ENCODE measurements at regions not wholly inside any gene's neighbourhood (a gene's known extent, or its start where the extent isn't known, plus 50 kb on each side); places are given as distances from the start of the nearest gene placed in this dataset.

DNA sequence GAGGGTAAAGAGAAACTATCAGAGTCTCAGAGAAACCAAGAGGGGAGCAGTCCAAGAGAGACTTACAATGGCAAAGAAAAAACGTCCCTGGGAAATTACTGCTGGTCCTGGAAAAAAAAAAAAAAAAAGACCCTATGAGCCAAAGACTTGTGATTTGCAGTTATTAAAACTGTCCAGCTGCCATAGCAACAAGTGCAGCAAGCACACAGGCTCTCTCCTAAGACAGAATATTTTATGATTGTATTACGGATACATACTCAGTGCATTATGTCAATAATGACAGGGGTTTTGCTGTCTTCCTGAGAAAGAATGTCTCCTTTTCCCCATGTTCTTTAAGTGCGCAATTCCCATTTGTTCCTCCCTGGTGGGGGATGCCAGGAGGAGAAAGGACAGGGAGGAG lies 178.5 kb downstream of the GPAM start:
- H3K9me3 Mint-ChIP-seq = no peaks in the 10 kb centered on the region
- no peak overlapping the region for H3K4me3 Mint-ChIP-seq
- H3K27ac Mint-ChIP-seq = no peak overlapping the region
- H3K4me1 Mint-ChIP-seq (ENCODE audit: low read depth) = no peaks in the 10 kb centered on the region
- intact Hi-C loops (cut with micrococcal nuclease) = no loop called here
- no peaks in the 10 kb centered on the region for H3K36me3 Mint-ChIP-seq (ENCODE audit: low read depth)
- DNase-seq (ENCODE audit: low spot score) = no peak
- no peaks in the 10 kb centered on the region for H3K27me3 Mint-ChIP-seq (ENCODE audit: insufficient read depth)

DNA sequence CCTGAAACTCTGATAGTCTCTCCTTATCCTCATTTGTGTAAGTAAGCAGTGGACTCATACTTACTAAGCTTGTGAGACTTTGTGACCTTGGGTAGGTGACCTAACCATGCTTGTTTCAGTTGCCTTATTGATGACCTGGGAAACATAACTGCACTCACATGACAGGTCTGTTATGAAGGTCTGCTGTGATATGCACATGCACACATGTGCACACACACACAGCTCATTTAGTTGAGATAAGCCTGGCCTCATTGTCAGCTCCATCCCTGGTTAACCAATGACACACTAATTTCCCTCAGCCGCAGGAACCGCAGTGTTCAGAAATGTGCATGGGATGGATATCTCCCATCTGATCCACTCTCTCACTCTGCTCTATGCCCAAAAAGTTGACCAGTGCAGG lies 177.2 kb downstream of the GPAM start:
- intact Hi-C loops (cut with micrococcal nuclease) = no loop called here
- Mint-ChIP-seq H3K9me3 (no peaks in the 10 kb centered on the region), H3K27me3 (ENCODE audit: insufficient read depth) (no peaks in the 10 kb centered on the region), H3K4me3 (no peak overlapping the region), H3K27ac (no peak overlapping the region), H3K36me3 (ENCODE audit: low read depth) (no peaks in the 10 kb centered on the region), H3K4me1 (ENCODE audit: low read depth) (no peaks in the 10 kb centered on the region)
- DNase-seq (ENCODE audit: low spot score) = no peak

DNA sequence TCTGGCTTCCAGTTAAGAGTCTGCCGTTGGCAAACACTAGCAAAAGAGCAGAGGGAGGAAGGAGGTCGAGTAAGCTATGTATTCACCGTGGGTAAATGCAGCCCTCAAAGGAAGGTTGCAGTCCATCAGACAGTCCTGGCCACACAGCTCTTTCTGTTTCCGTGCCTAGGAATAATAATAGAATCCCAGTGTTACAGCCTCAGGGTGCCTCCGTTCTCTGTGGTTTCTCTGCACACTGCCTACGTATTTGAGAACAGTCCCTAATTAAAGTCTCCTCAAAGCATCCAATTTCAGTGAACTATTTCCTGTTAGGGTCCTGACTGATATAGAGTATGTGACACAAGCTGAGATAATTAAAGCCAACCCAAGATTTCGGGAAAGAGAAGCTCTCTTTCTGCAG lies 176.7 kb downstream of the GPAM start:
- H3K9me3 Mint-ChIP-seq = no peaks in the 10 kb centered on the region

DNA sequence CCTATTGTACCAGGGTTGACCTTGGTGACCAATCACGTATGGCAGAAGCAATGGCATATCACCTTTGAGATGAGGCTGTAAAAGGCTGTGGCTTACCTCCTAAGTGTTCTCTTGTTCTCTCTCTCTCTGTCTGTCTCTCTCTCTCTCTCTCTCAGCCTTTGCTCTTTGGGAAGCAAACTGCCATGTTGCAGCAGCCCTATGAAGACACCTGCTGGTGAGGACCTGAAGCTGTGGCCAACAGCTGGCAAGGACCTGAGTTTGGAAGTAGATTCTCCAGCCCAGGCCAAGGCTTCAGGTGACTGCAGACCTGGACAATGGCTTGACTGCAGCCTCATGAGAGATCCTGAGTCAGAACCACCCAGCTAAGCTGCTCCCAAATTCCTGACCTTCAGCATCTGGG lies 161.4 kb downstream of the GPAM start:
- intact Hi-C loops (cut with micrococcal nuclease) = no loop called here
- DNase-seq (ENCODE audit: low spot score) = no peak
- Mint-ChIP-seq H3K36me3 (ENCODE audit: low read depth) (no peaks in the 10 kb centered on the region), H3K27me3 (ENCODE audit: insufficient read depth) (no peaks in the 10 kb centered on the region), H3K4me3 (no peak overlapping the region), H3K9me3 (no peaks in the 10 kb centered on the region), H3K27ac (no peak overlapping the region), H3K4me1 (ENCODE audit: low read depth) (no peaks in the 10 kb centered on the region)

More for the DNA sequence above, 176.7 kb downstream of the GPAM start:
- no peaks in the 10 kb centered on the region for H3K36me3 Mint-ChIP-seq (ENCODE audit: low read depth)
- no peak overlapping the region for H3K27ac Mint-ChIP-seq
- peaks cover 3% of the 10 kb centered on the region for H3K27me3 Mint-ChIP-seq (ENCODE audit: insufficient read depth)
- H3K4me3 Mint-ChIP-seq = no peak overlapping the region
- no peak for DNase-seq (ENCODE audit: low spot score)
- intact Hi-C loops (cut with micrococcal nuclease) = no loop called here
- no peaks in the 10 kb centered on the region for H3K4me1 Mint-ChIP-seq (ENCODE audit: low read depth)

DNA sequence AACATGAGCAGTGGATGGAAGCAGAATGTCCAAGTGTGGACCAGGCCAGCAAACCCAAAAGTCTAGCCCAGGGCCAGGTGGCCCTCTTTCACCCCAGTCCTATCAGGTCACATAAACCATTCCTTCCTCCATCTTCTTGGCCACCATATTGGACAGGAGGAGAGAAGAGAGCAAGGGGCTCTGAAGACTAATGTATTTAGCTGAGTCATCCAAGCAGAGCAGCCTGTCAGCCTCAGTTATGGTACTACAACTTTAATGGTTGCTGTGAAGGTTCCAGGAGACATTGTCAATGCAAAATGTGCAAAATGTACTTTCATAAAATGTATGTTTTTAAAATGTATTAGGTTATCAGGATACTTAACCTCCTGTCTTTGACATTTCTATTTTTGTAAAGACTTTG lies 159.5 kb downstream of the GPAM start:
- Mint-ChIP-seq H3K4me1 (ENCODE audit: low read depth) (no peaks in the 10 kb centered on the region), H3K9me3 (peaks cover 2% of the 10 kb centered on the region), H3K27ac (no peak overlapping the region), H3K27me3 (ENCODE audit: insufficient read depth) (no peaks in the 10 kb centered on the region), H3K36me3 (ENCODE audit: low read depth) (no peaks in the 10 kb centered on the region), H3K4me3 (no peak overlapping the region)
- intact Hi-C loops (cut with micrococcal nuclease) = no loop called here
- no peak for DNase-seq (ENCODE audit: low spot score)

DNA sequence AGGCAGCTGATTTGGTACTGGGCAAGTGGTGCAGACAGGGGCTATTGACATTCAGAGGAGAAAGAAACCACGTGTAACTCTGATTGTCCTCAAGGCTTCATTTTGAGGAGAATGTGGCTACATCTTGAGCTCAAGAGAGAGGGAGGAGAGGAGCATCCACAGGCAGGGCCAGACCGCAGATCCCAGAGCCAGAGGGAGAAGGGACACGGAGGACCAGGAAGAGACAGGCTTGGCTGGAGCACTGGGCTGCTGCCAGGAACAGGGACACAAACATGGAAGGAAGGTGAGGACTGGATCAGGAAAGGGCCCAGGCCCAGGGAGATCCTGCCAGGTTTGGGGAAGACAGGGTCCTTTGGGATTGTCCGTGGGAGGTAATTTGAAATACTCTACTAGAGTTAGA lies 158.3 kb downstream of the GPAM start:
- Mint-ChIP-seq H3K27ac (no peak overlapping the region), H3K9me3 (peaks cover 5% of the 10 kb centered on the region), H3K27me3 (ENCODE audit: insufficient read depth) (no peaks in the 10 kb centered on the region), H3K4me1 (ENCODE audit: low read depth) (no peaks in the 10 kb centered on the region), H3K36me3 (ENCODE audit: low read depth) (no peaks in the 10 kb centered on the region), H3K4me3 (no peak overlapping the region)
- no peak for DNase-seq (ENCODE audit: low spot score)
- intact Hi-C loops (cut with micrococcal nuclease) = no loop called here

DNA sequence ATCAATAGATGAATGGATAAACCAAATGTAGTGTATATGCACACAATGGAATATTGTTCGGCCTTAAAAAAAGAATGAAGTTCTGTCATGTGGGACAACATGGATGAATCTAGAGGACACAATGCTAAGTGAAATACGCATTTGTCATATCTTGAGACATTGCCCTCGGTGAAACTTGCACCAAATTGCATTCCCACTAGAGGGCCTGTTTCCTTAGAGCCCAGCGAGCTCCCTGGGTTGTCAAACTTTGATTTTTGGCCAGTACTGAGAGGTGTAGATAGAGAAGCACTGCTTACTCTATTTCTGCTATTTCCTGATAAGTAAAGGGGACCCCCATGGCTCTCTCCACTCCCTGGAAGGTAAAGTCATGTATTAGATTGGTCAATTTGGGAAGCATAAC lies 157.1 kb downstream of the GPAM start:
- Mint-ChIP-seq H3K9me3 (peaks cover 10% of the 10 kb centered on the region), H3K27me3 (ENCODE audit: insufficient read depth) (no peaks in the 10 kb centered on the region), H3K36me3 (ENCODE audit: low read depth) (no peaks in the 10 kb centered on the region), H3K4me1 (ENCODE audit: low read depth) (no peaks in the 10 kb centered on the region), H3K27ac (no peak overlapping the region), H3K4me3 (no peak overlapping the region)
- DNase-seq (ENCODE audit: low spot score) = no peak
- intact Hi-C loops (cut with micrococcal nuclease) = no loop called here

DNA sequence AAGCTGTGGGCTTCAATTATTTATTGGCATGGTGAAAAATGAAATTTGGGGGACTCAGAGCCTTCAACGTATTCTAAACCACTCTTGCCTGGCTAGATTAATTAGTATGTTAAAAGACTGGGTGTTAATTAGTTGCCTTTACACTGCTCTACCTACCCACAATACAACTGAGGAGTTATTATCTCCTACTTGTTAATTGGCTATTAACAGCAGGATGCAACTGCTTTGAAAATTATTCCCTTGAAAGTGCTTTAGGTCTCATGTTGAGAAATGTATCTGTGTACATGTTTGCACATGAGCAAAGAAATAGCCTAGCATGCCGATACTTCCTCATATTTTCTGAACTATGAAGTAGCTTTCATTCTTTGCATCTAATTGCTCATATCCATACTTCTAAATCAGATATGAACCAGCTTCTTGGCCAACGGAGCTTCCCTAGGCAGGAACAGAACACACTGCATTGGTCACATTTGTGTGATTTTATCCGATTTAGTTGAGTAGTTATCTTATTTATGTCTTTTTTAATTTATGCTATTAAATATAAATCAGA lies 155.8 kb downstream of the GPAM start:
- Mint-ChIP-seq H3K27me3 (ENCODE audit: insufficient read depth) (no peaks in the 10 kb centered on the region), H3K9me3 (peaks cover 15% of the 10 kb centered on the region), H3K27ac (no peak overlapping the region), H3K36me3 (ENCODE audit: low read depth) (no peaks in the 10 kb centered on the region), H3K4me1 (ENCODE audit: low read depth) (no peaks in the 10 kb centered on the region), H3K4me3 (no peak overlapping the region)
- intact Hi-C loops (cut with micrococcal nuclease) = no loop called here
- DNase-seq (ENCODE audit: low spot score) = no peak

DNA sequence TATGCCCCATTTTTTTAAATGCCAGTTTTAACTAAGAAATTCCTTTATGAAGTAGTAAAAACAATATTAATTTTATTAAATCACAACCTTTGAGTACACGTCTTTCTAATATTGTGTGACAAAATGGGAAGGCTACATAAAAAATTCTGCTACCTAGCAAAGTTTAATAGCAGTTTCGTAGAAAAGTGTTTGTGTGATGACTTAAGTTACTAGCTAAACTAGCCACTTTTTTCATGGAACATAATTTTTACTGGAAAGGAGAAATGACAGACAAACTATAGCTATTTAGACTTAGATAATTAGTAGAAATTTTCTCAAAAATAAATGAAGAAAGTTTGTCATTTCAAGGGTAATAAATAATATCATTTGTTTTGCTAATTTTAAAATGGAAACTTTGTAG lies 153.1 kb downstream of the GPAM start:
- Mint-ChIP-seq H3K27me3 (ENCODE audit: insufficient read depth) (no peaks in the 10 kb centered on the region), H3K4me1 (ENCODE audit: low read depth) (no peaks in the 10 kb centered on the region), H3K27ac (no peak overlapping the region), H3K4me3 (no peak overlapping the region), H3K36me3 (ENCODE audit: low read depth) (no peaks in the 10 kb centered on the region), H3K9me3 (peaks cover 15% of the 10 kb centered on the region)
- no peak for DNase-seq (ENCODE audit: low spot score)
- intact Hi-C loops (cut with micrococcal nuclease) = no loop called here

DNA sequence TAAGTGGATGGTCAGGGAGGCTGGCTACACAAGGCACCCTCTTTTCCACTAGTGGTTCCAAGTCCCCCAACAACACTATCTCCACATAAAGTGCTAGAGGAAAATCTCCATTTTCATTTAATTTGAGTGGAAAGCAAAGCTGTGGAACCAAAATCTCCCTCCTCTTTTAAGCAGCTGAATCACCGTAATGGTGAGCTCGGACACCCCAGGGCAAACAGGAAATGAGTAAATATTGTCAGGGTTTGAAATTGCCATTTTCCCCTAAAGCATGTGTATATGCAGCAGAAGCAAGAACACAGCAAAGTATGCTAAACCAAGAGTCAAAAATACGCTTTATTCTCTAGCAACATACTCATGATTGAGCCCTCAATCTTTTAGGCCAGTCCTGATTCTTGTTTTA lies 143.7 kb downstream of the GPAM start:
- no peaks in the 10 kb centered on the region for H3K4me1 Mint-ChIP-seq (ENCODE audit: low read depth)
- H3K27ac Mint-ChIP-seq = no peak overlapping the region
- peaks cover 2% of the 10 kb centered on the region for H3K27me3 Mint-ChIP-seq (ENCODE audit: insufficient read depth)
- no peak overlapping the region for H3K4me3 Mint-ChIP-seq
- H3K9me3 Mint-ChIP-seq = no peaks in the 10 kb centered on the region
- no peak for DNase-seq (ENCODE audit: low spot score)
- no peaks in the 10 kb centered on the region for H3K36me3 Mint-ChIP-seq (ENCODE audit: low read depth)
- intact Hi-C loops (cut with micrococcal nuclease) = no loop called here

DNA sequence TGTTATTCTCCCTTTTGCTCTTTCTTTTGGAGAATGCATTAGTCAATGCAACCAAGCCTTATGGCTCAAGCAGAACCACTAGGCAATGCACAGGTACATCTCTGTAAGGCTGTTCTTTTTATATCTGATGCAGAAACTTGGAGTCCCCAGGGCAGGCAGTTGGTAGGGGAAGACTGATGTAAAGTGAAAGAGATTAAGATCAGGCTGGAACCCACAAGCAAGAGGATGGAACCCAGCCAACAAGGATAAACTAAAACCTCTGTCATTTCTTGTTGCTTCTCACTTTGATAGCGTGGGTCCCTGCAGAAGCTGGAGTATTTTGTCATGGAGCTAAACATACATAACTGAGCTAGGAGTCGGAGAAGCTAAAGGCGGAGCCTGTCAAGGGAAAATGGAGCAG lies 142.9 kb downstream of the GPAM start:
- Mint-ChIP-seq H3K27ac (no peak overlapping the region), H3K9me3 (no peaks in the 10 kb centered on the region), H3K36me3 (ENCODE audit: low read depth) (no peaks in the 10 kb centered on the region), H3K4me3 (no peak overlapping the region), H3K4me1 (ENCODE audit: low read depth) (no peaks in the 10 kb centered on the region), H3K27me3 (ENCODE audit: insufficient read depth) (peaks cover 2% of the 10 kb centered on the region)
- DNase-seq (ENCODE audit: low spot score) = no peak
- intact Hi-C loops (cut with micrococcal nuclease) = no loop called here

DNA sequence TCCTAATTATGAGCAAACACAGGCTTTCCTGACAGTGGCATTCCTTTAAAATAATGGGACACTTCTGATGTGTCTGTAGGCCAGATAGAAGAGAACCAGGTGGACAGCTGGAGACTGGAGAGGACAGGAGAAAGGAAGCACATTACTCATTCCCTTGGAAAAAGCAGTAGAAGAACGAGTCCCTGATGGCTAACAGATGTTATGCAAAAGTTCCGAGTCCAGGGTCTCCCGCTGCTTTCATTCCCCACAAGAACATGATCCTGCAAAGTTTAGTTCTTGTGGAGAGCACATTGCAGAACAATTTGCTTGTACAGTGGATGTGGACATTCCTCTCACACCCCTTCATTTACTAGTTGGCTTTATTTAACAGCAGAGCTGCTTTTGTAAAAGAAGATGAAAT lies 137.6 kb downstream of the GPAM start:
- Mint-ChIP-seq H3K4me1 (ENCODE audit: low read depth) (no peaks in the 10 kb centered on the region), H3K27ac (no peak overlapping the region), H3K9me3 (no peaks in the 10 kb centered on the region), H3K4me3 (no peak overlapping the region), H3K36me3 (ENCODE audit: low read depth) (no peaks in the 10 kb centered on the region), H3K27me3 (ENCODE audit: insufficient read depth) (peaks cover 2% of the 10 kb centered on the region)
- intact Hi-C loops (cut with micrococcal nuclease) = no loop called here
- DNase-seq (ENCODE audit: low spot score) = no peak

DNA sequence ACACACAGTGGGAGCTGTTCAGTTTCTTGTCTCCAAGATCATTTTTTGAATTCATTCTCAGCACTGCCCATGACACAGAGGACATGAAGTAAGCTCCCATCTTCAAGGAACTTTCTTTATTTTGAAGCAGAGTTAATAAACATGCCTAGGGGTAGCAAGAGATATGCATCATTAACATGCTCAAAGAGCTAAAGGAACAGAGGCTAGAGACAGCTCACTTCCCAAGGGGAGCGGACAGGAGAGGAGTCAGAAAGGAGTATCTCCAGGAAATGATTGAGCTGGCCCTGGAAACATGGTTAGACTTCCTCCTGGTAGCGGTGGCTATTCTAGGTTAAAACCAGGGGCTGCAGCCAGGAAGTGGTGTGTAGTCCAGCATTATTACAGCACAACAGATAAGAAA lies 135.9 kb downstream of the GPAM start:
- Mint-ChIP-seq H3K9me3 (no peaks in the 10 kb centered on the region), H3K4me1 (ENCODE audit: low read depth) (no peaks in the 10 kb centered on the region), H3K4me3 (no peak overlapping the region), H3K27me3 (ENCODE audit: insufficient read depth) (peaks cover 2% of the 10 kb centered on the region), H3K36me3 (ENCODE audit: low read depth) (no peaks in the 10 kb centered on the region), H3K27ac (no peak overlapping the region)
- intact Hi-C loops (cut with micrococcal nuclease) = no loop called here
- no peak for DNase-seq (ENCODE audit: low spot score)

DNA sequence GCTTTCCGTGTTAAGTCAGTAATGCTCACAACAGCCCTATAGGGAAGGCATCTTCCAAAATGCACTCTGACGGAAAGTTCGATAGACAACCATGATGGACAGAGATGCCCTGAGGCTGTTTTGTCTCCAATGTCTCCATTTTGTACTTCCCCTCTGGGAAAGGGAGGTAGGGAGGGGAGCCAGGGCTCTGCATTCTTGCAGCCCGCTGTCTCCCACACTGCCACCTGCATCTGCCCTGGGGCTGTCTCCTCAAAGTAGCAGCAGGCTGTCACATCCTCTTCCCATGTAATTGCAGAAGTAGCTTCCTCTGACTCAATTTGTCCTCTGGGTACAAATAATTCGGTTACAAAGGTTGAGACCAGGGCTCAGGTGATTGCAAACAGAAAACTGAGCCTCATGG lies 131.4 kb downstream of the GPAM start:
- DNase-seq (ENCODE audit: low spot score) = no peak
- intact Hi-C loops (cut with micrococcal nuclease) = no loop called here
- Mint-ChIP-seq H3K4me3 (no peak overlapping the region), H3K4me1 (ENCODE audit: low read depth) (no peaks in the 10 kb centered on the region), H3K36me3 (ENCODE audit: low read depth) (no peaks in the 10 kb centered on the region), H3K27me3 (ENCODE audit: insufficient read depth) (no peaks in the 10 kb centered on the region), H3K27ac (no peak overlapping the region), H3K9me3 (no peaks in the 10 kb centered on the region)

Data from activated T-helper 1 cell treated with anti-CD3 and anti-CD28 coated beads, Interleukin-12 subunit alpha, Interleukin-12 subunit beta, Interleukin-2, Interleukin-4 antibody, amounts not matched to agents 30 ng/mL and 10 ng/mL and 1 ng/mL, durations not matched to agents 14 hours and 24 hours and 36 hours (primary cell).